ENCODE measurements at regions not wholly inside any gene's neighbourhood (a gene's known extent, or its start where the extent isn't known, plus 50 kb on each side); places are given as distances from the start of the nearest gene placed in this dataset.

DNA sequence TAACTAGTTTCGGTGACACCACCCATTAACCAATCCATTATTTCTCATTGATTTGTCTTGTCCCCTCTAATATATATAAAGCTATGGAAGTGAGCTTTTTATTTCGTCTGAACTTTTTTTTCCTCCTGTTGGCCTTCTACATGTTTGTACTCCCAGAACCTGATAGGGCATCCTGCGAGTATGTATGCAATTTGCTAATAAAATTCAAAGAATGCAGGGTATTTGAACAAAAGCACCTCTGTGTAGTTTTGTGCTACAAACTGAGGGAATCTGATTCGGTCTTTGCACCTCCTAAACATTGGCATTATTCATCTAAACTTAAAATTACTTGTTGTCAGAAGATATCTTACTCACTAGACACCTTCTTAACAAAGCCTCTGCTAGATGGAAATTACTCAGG lies 242.9 kb upstream of the TMEFF2 start:
- Histone ChIP-seq H3K79me2 (ENCODE audit: low read length) (no peaks in the 10 kb centered on the region), H2AFZ (ENCODE audit: low read length) (no peak overlapping the region), H3F3A (ENCODE audit: low read length, unreplicated experiment) (no peaks in the 10 kb centered on the region), H3K4me2 (ENCODE audit: low read length) (no peak overlapping the region), H3K4me3 (ENCODE audit: low read length) (no peak overlapping the region), H3K9ac (ENCODE audit: low read length) (no peak overlapping the region), H4K20me1 (ENCODE audit: low read length) (no peaks in the 10 kb centered on the region), H3K9me2 (replicated peaks; ENCODE audit: low read length) (no peaks in the 10 kb centered on the region), H3K27ac (ENCODE audit: low read length) (no peak overlapping the region), H3K36me3 (ENCODE audit: low read depth, low read length) (no peaks in the 10 kb centered on the region), H3K9me3 (ENCODE audit: low read length) (no peaks in the 10 kb centered on the region), H3K27me3 (ENCODE audit: low read length) (no peaks in the 10 kb centered on the region), H3K4me1 (ENCODE audit: insufficient read depth, low read length) (no peaks in the 10 kb centered on the region)
- DNase-seq (no peak), ATAC-seq (peak; percentile 45)
- no peak for TF ChIP-seq EZH2phosphoT487 (IDR thresholded peaks at IDR 0.05; ENCODE audit: borderline replicate concordance, low read length)
- TF ChIP-seq, protein P1, sequence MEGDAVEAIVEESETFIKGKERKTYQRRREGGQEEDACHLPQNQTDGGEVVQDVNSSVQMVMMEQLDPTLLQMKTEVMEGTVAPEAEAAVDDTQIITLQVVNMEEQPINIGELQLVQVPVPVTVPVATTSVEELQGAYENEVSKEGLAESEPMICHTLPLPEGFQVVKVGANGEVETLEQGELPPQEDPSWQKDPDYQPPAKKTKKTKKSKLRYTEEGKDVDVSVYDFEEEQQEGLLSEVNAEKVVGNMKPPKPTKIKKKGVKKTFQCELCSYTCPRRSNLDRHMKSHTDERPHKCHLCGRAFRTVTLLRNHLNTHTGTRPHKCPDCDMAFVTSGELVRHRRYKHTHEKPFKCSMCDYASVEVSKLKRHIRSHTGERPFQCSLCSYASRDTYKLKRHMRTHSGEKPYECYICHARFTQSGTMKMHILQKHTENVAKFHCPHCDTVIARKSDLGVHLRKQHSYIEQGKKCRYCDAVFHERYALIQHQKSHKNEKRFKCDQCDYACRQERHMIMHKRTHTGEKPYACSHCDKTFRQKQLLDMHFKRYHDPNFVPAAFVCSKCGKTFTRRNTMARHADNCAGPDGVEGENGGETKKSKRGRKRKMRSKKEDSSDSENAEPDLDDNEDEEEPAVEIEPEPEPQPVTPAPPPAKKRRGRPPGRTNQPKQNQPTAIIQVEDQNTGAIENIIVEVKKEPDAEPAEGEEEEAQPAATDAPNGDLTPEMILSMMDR (conservative IDR thresholded peaks at IDR 0.05; ENCODE audit: low read depth, low read length), result no peak
- BruUV-seq (replicated peaks), result no TSS peak
- CTCF ChIA-PET, result no interaction called here
- intact Hi-C loops (cut with micrococcal nuclease), result no loop called here
- POLR2A ChIA-PET (ENCODE audit: unreplicated experiment), result no interaction called here

DNA sequence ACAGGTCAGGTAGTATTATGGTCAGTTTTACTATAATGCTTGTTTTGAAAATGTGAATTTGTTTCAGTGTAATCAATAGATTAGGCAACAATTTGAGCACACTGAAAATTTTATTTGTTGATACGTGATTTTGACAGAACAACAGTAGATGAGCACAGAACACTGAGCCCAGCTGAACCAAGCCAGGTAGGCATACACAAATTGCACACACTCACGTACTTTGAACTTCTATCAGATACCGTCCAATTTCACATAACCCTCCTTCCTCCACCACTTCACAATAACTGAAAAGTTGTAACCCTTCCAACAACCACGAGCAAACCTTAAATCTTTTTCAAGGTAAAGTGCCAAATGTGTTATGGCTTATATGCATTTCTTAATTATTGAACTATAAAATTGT lies 229.5 kb upstream of the TMEFF2 start:
- Histone ChIP-seq H3K27ac (ENCODE audit: low read length) (no peak overlapping the region), H3K9me2 (replicated peaks; ENCODE audit: low read length) (no peaks in the 10 kb centered on the region), H3K4me2 (ENCODE audit: low read length) (no peak overlapping the region), H3K27me3 (ENCODE audit: low read length) (no peaks in the 10 kb centered on the region), H3K36me3 (ENCODE audit: low read depth, low read length) (no peaks in the 10 kb centered on the region), H3K9ac (ENCODE audit: low read length) (no peak overlapping the region), H3K79me2 (ENCODE audit: low read length) (no peaks in the 10 kb centered on the region), H4K20me1 (ENCODE audit: low read length) (no peaks in the 10 kb centered on the region), H3K9me3 (ENCODE audit: low read length) (no peaks in the 10 kb centered on the region), H3K4me3 (ENCODE audit: low read length) (no peak overlapping the region), H3F3A (ENCODE audit: low read length, unreplicated experiment) (no peaks in the 10 kb centered on the region), H3K4me1 (ENCODE audit: insufficient read depth, low read length) (no peaks in the 10 kb centered on the region), H2AFZ (ENCODE audit: low read length) (no peak overlapping the region)
- intact Hi-C loops (cut with micrococcal nuclease), result no loop called here
- ChIA-PET POLR2A (ENCODE audit: unreplicated experiment) (no interaction called here), CTCF (no interaction called here)
- ATAC-seq, result no peak
- no peak for DNase-seq
- TF ChIP-seq EZH2phosphoT487 (IDR thresholded peaks at IDR 0.05; ENCODE audit: borderline replicate concordance, low read length), result no peak
- no TSS peak for BruUV-seq (replicated peaks)

DNA sequence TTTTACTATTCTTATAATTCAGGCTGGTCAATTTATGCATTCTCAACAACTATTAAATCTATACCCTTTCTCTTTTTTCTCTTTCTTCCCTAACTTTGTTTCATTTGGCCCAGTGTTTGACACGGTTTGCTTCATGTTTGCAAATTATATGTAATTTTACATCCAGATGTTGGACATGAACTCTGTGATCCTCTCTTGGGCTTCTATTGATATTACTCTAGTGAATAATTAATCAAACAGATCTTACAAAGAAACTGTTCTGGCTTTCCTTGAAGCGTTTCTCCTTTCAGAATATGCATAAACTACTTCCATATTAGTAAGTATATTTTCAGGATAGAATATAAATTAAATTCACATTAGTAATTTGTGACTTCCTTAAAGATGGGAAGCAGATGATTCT lies 225.1 kb upstream of the TMEFF2 start:
- H2AFZ ChIP-seq (ENCODE audit: low read length), result no peak overlapping the region
- no peaks in the 10 kb centered on the region for H4K20me1 ChIP-seq (ENCODE audit: low read length)
- no peaks in the 10 kb centered on the region for H3F3A ChIP-seq (ENCODE audit: low read length, unreplicated experiment)
- ATAC-seq (no peak), DNase-seq (no peak)
- H3K27me3 ChIP-seq (ENCODE audit: low read length), result no peaks in the 10 kb centered on the region
- ChIA-PET POLR2A (ENCODE audit: unreplicated experiment) (no interaction called here), CTCF (no interaction called here)
- H3K27ac ChIP-seq (ENCODE audit: low read length), result no peak overlapping the region
- H3K79me2 ChIP-seq (ENCODE audit: low read length), result no peaks in the 10 kb centered on the region
- H3K4me1 ChIP-seq (ENCODE audit: insufficient read depth, low read length), result no peaks in the 10 kb centered on the region
- no peak overlapping the region for H3K9ac ChIP-seq (ENCODE audit: low read length)
- intact Hi-C loops (cut with micrococcal nuclease), result no loop called here
- TF ChIP-seq EZH2 (IDR thresholded peaks at IDR 0.05; ENCODE audit: low read length, unreplicated experiment) (no peak), EZH2phosphoT487 (IDR thresholded peaks at IDR 0.05; ENCODE audit: borderline replicate concordance, low read length) (no peak)
- TF ChIP-seq, protein P1 (conservative IDR thresholded peaks at IDR 0.05; ENCODE audit: low read depth, low read length), result no peak
- H3K9me3 ChIP-seq (ENCODE audit: low read length), result no peaks in the 10 kb centered on the region
- H3K9me2 ChIP-seq (replicated peaks; ENCODE audit: low read length), result no peaks in the 10 kb centered on the region
- H3K4me2 ChIP-seq (ENCODE audit: low read length), result no peak overlapping the region
- no peak overlapping the region for H3K4me3 ChIP-seq (ENCODE audit: low read length)
- BruUV-seq (replicated peaks), result no TSS peak
- H3K36me3 ChIP-seq (ENCODE audit: low read depth, low read length), result no peaks in the 10 kb centered on the region
